Left lung (tissue), 4 donors: ENCODE measurements at regions not wholly inside any gene's neighbourhood (a gene's known extent, or its start where the extent isn't known, plus 50 kb on each side); places are given as distances from the start of the nearest gene placed in this dataset.

ENCODE experiments used
- ATAC-seq: fragments of 200-7000 bp; cut with Tn5 transposase; one replicate; pipeline ENCODE4 v1.9.1; 2020; ENCODE audit warnings: moderate library complexity
- DNase-seq, 4 donors: peaks; one replicate each; pipeline ENCODE4 v3.0.0-alpha.2; 2013 to 2020
- H3K27ac ChIP-seq, 2 donors: fragments of 200-600 bp; sonication (generic) in 1 of 2; one replicate each; pipeline versions ENCODE4 v1.5.0 to v1.8.0; 2020 to 2021
- H3K27me3 ChIP-seq, 2 donors: fragments of 200-600 bp; sonication (generic) in 1 of 2; one replicate each; pipeline versions ENCODE4 v1.5.0 to v1.8.0; 2020 to 2021
- H3K36me3 ChIP-seq, 2 donors: fragments of 200-600 bp; sonication (generic) in 1 of 2; one replicate each; pipeline versions ENCODE4 v1.5.0 to v1.8.0; 2020 to 2021
- H3K4me1 ChIP-seq, 2 donors: fragments of 200-600 bp; one replicate each; pipeline ENCODE4 v1.8.0; 2021
- H3K4me3 ChIP-seq, 2 donors: fragments of 200-600 bp; sonication (generic) in 1 of 2; one replicate each; pipeline versions ENCODE4 v1.5.0 to v1.8.0; 2020 to 2021; ENCODE audit warnings: mild to moderate bottlenecking in 1 of 2
- H3K9me3 ChIP-seq, 2 donors: fragments of 200-600 bp; sonication (generic) in 1 of 2; one replicate each; pipeline versions ENCODE4 v1.5.0 to v1.8.0; 2020 to 2021
- CTCF ChIP-seq, 2 donors: fragments of 200-600 bp; sonication (generic) in 1 of 2; IDR thresholded peaks; one replicate each; pipeline versions ENCODE4 v1.5.0 to v1.8.0; 2021; ENCODE audit warnings: antibody characterized with exemption in 2 of 2
- intact Hi-C, 2 donors: fragments of 100-400 bp; cut with DNase I; formaldehyde crosslinking; loops; one replicate each; pipeline versions ENCODE4 v1.11.2 to v1.14.2; 2022
- donor health status: DM: no; HTN: yes; CAD: no.
- donor health status: DM: no; HTN: no; CAD: no.

- Histone ChIP-seq H3K4me1 (no peaks in the 10 kb centered on the region), H3K4me3 (no peak overlapping the region), H3K27me3 (no peaks in the 10 kb centered on the region), H3K9me3 (peaks cover 0 to 6% of the 10 kb centered on the region in 2 donors), H3K27ac (no peak overlapping the region), H3K36me3 (no peaks in the 10 kb centered on the region)
- TF ChIP-seq CTCF (IDR thresholded peaks at IDR 0.05): no peak
- ATAC-seq (no peak), DNase-seq (peak in 1 of 4 donors; percentile 53)
- intact Hi-C loops: no loop called here
These were observed 198.6 kb downstream of the MMUT start for GRCh38 chr6:49264496-49264895.

- no peak overlapping the region for H3K27ac ChIP-seq
- no peak for TF ChIP-seq CTCF (IDR thresholded peaks at IDR 0.05)
- H3K27me3 ChIP-seq: no peaks in the 10 kb centered on the region
- no peak overlapping the region for H3K4me3 ChIP-seq
- ATAC-seq: no peak
- no peaks in the 10 kb centered on the region for H3K4me1 ChIP-seq
- no peak for DNase-seq
- H3K9me3 ChIP-seq: no peaks in the 10 kb centered on the region
- no peaks in the 10 kb centered on the region for H3K36me3 ChIP-seq
- intact Hi-C loops: no loop called here
These were observed 205.5 kb downstream of the MMUT start for GRCh38 chr6:49257549-49257948.

GRCh38 chr6:49255335-49255734, 207.7 kb downstream of the MMUT start:
- no peak for DNase-seq
- TF ChIP-seq CTCF (IDR thresholded peaks at IDR 0.05): no peak
- ATAC-seq: no peak
- Histone ChIP-seq H3K36me3 (no peaks in the 10 kb centered on the region), H3K4me1 (no peaks in the 10 kb centered on the region), H3K9me3 (no peaks in the 10 kb centered on the region), H3K4me3 (no peak overlapping the region), H3K27me3 (no peaks in the 10 kb centered on the region), H3K27ac (no peak overlapping the region)
- intact Hi-C loops: no loop called here

- Histone ChIP-seq H3K9me3 (no peaks in the 10 kb centered on the region), H3K27me3 (no peaks in the 10 kb centered on the region), H3K4me1 (no peaks in the 10 kb centered on the region), H3K36me3 (no peaks in the 10 kb centered on the region), H3K4me3 (no peak overlapping the region), H3K27ac (no peak overlapping the region)
- no peak for DNase-seq
- ATAC-seq: no peak
- no peak for TF ChIP-seq CTCF (IDR thresholded peaks at IDR 0.05)
- intact Hi-C loops: no loop called here
These were observed 210.2 kb downstream of the MMUT start for GRCh38 chr6:49252901-49253300.

GRCh38 chr6:49233483-49233882, 229.6 kb downstream of the MMUT start:
- Histone ChIP-seq H3K27ac (no peak overlapping the region), H3K36me3 (no peaks in the 10 kb centered on the region), H3K27me3 (no peaks in the 10 kb centered on the region), H3K4me1 (no peaks in the 10 kb centered on the region), H3K9me3 (peaks cover 0 to 27% of the 10 kb centered on the region in 2 donors), H3K4me3 (no peak overlapping the region)
- TF ChIP-seq CTCF (IDR thresholded peaks at IDR 0.05): no peak
- intact Hi-C loops: no loop called here
- ATAC-seq (no peak), DNase-seq (no peak)
